A673 (cell line): ENCODE measurements at regions not wholly inside any gene's neighbourhood (a gene's known extent, or its start where the extent isn't known, plus 50 kb on each side); places are given as distances from the start of the nearest gene placed in this dataset.

ENCODE experiments used
- BruUV-seq: library from RNA; stranded (reverse); fragments of 400-500 nt; replicated peaks from 2 replicates; lab custom pipeline; 2021; lab: Mats Ljungman, UMichigan
- CTCF ChIA-PET: fragments of 300-600 bp; sonication (Branson Sonifier 250); formaldehyde crosslinking; loops from one replicate; lab custom pipeline; 2022; ENCODE audit warnings: antibody characterized with exemption; lab: Charles Lee
- POLR2A ChIA-PET: fragments of 300-600 bp; sonication (Branson Sonifier 250); formaldehyde crosslinking; loops from one replicate; lab custom pipeline; 2022; ENCODE audit warnings: antibody characterized with exemption; ENCODE audit not compliant: low non-redundant PET; lab: Charles Lee
- DNase-seq: peaks from one replicate; pipeline ENCODE4 v3.0.0-alpha.2; 2015; ENCODE audit warnings: low spot score
- H3K27ac ChIP-seq: fragments of 200-600 bp; sonication (generic); 2 replicates; pipeline ENCODE4 v1.5.1; 2016; ENCODE audit warnings: mixed run types, low read depth, mild to moderate bottlenecking, mixed read lengths, antibody characterized with exemption, low read length; ENCODE audit not compliant: poor library complexity, severe bottlenecking
- H3K27me3 ChIP-seq: fragments of 200-600 bp; sonication (generic); replicated peaks from 2 replicates; pipeline ENCODE4 v1.6.1; 2017; ENCODE audit warnings: mixed run types, low read depth, mild to moderate bottlenecking, mixed read lengths, antibody characterized with exemption, low read length; ENCODE audit not compliant: insufficient read depth, poor library complexity
- H3K36me3 ChIP-seq: fragments of 200-600 bp; sonication (generic); 2 replicates; pipeline ENCODE4 v1.6.1; 2016; ENCODE audit warnings: mixed run types, mild to moderate bottlenecking, mixed read lengths, antibody characterized with exemption, low read length; ENCODE audit not compliant: insufficient read depth, poor library complexity, severe bottlenecking
- H3K4me1 ChIP-seq: fragments of 200-600 bp; sonication (generic); 2 replicates; pipeline ENCODE4 v1.6.1; 2017; ENCODE audit warnings: mixed run types, mild to moderate bottlenecking, mixed read lengths, antibody characterized with exemption, low read length; ENCODE audit not compliant: insufficient read depth, poor library complexity, severe bottlenecking
- H3K4me3 ChIP-seq: fragments of 200-600 bp; sonication (generic); 2 replicates; pipeline ENCODE4 v1.5.1; 2016; ENCODE audit warnings: low read depth, mixed run types, mild to moderate bottlenecking, mixed read lengths, low read length; ENCODE audit not compliant: poor library complexity, severe bottlenecking
- H3K9me3 ChIP-seq: fragments of 200-600 bp; sonication (generic); 2 replicates; pipeline ENCODE4 v1.6.1; 2016; ENCODE audit warnings: mixed run types, low read depth, mild to moderate bottlenecking, mixed read lengths, antibody characterized with exemption, low read length; ENCODE audit not compliant: poor library complexity, severe bottlenecking
- CTCF ChIP-seq: fragments of 300-800, 200-600 bp; sonication (generic); conservative IDR thresholded peaks from 2 replicates; pipeline ENCODE4 v1.5.1; 2017; ENCODE audit warnings: low read depth, mild to moderate bottlenecking, antibody characterized with exemption, low read length, moderate library complexity, mixed read lengths
- EZH2 ChIP-seq: fragments of 200-600 bp; sonication (generic); IDR thresholded peaks from 2 replicates; pipeline ENCODE4 v1.6.1; 2017; ENCODE audit warnings: borderline replicate concordance, low read depth, mild to moderate bottlenecking, mixed read lengths, antibody characterized with exemption, low read length; ENCODE audit not compliant: poor library complexity, severe bottlenecking
- intact Hi-C: fragments of 100-400 bp; cut with micrococcal nuclease; formaldehyde crosslinking; loops from one replicate; pipeline ENCODE4 v1.10.0; 2022; ENCODE audit not compliant: unreplicated experiment

GRCh38 chr1:190711069-190711468 is 233.4 kb upstream of the BRINP3 start:
- no peak for DNase-seq
- no TSS peak for BruUV-seq
- Histone ChIP-seq H3K4me3 (no peak overlapping the region), H3K27me3 (no peaks in the 10 kb centered on the region), H3K4me1 (no peaks in the 10 kb centered on the region), H3K27ac (no peak overlapping the region), H3K36me3 (no peaks in the 10 kb centered on the region), H3K9me3 (no peaks in the 10 kb centered on the region)
- intact Hi-C loops, result no loop called here
- POLR2A ChIA-PET, result no interaction called here
- TF ChIP-seq EZH2 (no peak), CTCF (no peak)
- CTCF ChIA-PET, result no interaction called here

GRCh38 chr1:190717055-190717454 is 239.4 kb upstream of the BRINP3 start:
- DNase-seq, result no peak
- no peaks in the 10 kb centered on the region for H3K9me3 ChIP-seq
- ChIA-PET CTCF (no interaction called here), POLR2A (no interaction called here)
- no peaks in the 10 kb centered on the region for H3K4me1 ChIP-seq
- intact Hi-C loops, result no loop called here
- H3K36me3 ChIP-seq, result no peaks in the 10 kb centered on the region
- H3K27ac ChIP-seq, result no peak overlapping the region
- no peak overlapping the region for H3K4me3 ChIP-seq
- BruUV-seq, result no TSS peak
- no peak for TF ChIP-seq EZH2
- no peak for TF ChIP-seq CTCF
- no peaks in the 10 kb centered on the region for H3K27me3 ChIP-seq

- POLR2A ChIA-PET, result no interaction called here
- CTCF ChIA-PET, result no interaction called here
- intact Hi-C loops, result no loop called here
Observed at GRCh38 chr1:190736971-190737590, 259.4 kb upstream of the BRINP3 start.

More at GRCh38 chr1:190736971-190737590, 259.4 kb upstream of the BRINP3 start:
- Histone ChIP-seq H3K4me1 (no peaks in the 10 kb centered on the region), H3K4me3 (no peak overlapping the region), H3K9me3 (no peaks in the 10 kb centered on the region), H3K27ac (no peak overlapping the region), H3K36me3 (no peaks in the 10 kb centered on the region), H3K27me3 (no peaks in the 10 kb centered on the region)
- BruUV-seq, result no TSS peak
- no peak for DNase-seq
- no peak for TF ChIP-seq EZH2
- TF ChIP-seq CTCF, result no peak
